PC-3 (cell line): ENCODE measurements at regions not wholly inside any gene's neighbourhood (a gene's known extent, or its start where the extent isn't known, plus 50 kb on each side); places are given as distances from the start of the nearest gene placed in this dataset.

Experiments used
- ATAC-seq: fragments of 200-7000 bp; cut with Tn5 transposase; 2 replicates; pipeline ENCODE4 v1.9.1; 2020; ENCODE audit warnings: mild to moderate bottlenecking, moderate library complexity
- BruUV-seq: library from RNA; stranded (reverse); fragments of 400-500 nt; replicated peaks from 2 replicates; lab custom pipeline; 2021; lab: Mats Ljungman, UMichigan
- CTCF ChIA-PET: fragments of 300-600 bp; sonication (Branson Sonifier 250); formaldehyde crosslinking; loops from one replicate; lab custom pipeline; 2022; ENCODE audit warnings: antibody characterized with exemption; lab: Charles Lee
- POLR2A ChIA-PET: fragments of 300-600 bp; sonication (Branson Sonifier 250); formaldehyde crosslinking; loops from one replicate; lab custom pipeline; 2022; ENCODE audit warnings: antibody characterized with exemption; ENCODE audit not compliant: unreplicated experiment; lab: Charles Lee
- DNase-seq: peaks from one replicate; pipeline ENCODE4 v3.0.0-alpha.2; 2015
- H2AFZ ChIP-seq: fragments of 300-600 bp; sonication (generic); 2 replicates; pipeline ENCODE4 v1.6.0; 2016; ENCODE audit warnings: antibody characterized with exemption, low read length
- H3F3A ChIP-seq: fragments of 300-600 bp; sonication (generic); one replicate; pipeline ENCODE4 v1.6.0; 2017; ENCODE audit warnings: antibody characterized with exemption, low read length, control low read depth, mild to moderate bottlenecking; ENCODE audit not compliant: unreplicated experiment
- H3K27ac ChIP-seq: fragments of 300-600 bp; sonication (generic); 2 replicates; pipeline ENCODE4 v1.5.1; 2016; ENCODE audit warnings: mild to moderate bottlenecking, low read length
- H3K27me3 ChIP-seq: fragments of 300-600 bp; sonication (generic); 2 replicates; pipeline ENCODE4 v1.6.1; 2016; ENCODE audit warnings: low read length, mixed read lengths
- H3K36me3 ChIP-seq: fragments of 300-600 bp; sonication (generic); 2 replicates; pipeline ENCODE4 v1.6.1; 2016; ENCODE audit warnings: low read depth, mixed run types, low read length, mixed read lengths
- H3K4me1 ChIP-seq: fragments of 300-600 bp; sonication (generic); 2 replicates; pipeline ENCODE4 v1.5.1; 2016; ENCODE audit warnings: low read length; ENCODE audit not compliant: insufficient read depth
- H3K4me2 ChIP-seq: fragments of 300-600 bp; sonication (generic); 2 replicates; pipeline ENCODE4 v1.6.0; 2016; ENCODE audit warnings: low read length
- H3K4me3 ChIP-seq: fragments of 300-600 bp; sonication (generic); 2 replicates; pipeline ENCODE4 v1.5.1; 2016; ENCODE audit warnings: mild to moderate bottlenecking, low read length, mixed read lengths
- H3K79me2 ChIP-seq: fragments of 300-600 bp; sonication (generic); 2 replicates; pipeline ENCODE4 v1.6.1; 2017; ENCODE audit warnings: low read length, mixed read lengths
- H3K9ac ChIP-seq: fragments of 300-600 bp; sonication (generic); 2 replicates; pipeline ENCODE4 v1.6.0; 2016; ENCODE audit warnings: mild to moderate bottlenecking, low read length
- H3K9me2 ChIP-seq: fragments of 300-600 bp; sonication (generic); replicated peaks from 2 replicates; pipeline ENCODE4 v1.6.1; 2016; ENCODE audit warnings: mixed run types, low read length, mixed read lengths
- H3K9me3 ChIP-seq: fragments of 300-600 bp; sonication (generic); 2 replicates; pipeline ENCODE4 v1.6.1; 2016; ENCODE audit warnings: low read length, mixed read lengths
- H4K20me1 ChIP-seq: fragments of 300-600 bp; sonication (generic); 2 replicates; pipeline ENCODE4 v1.6.1; 2016; ENCODE audit warnings: low read length, mixed read lengths
- CTCF ChIP-seq: fragments of 300-600 bp; sonication (generic); conservative IDR thresholded peaks from 2 replicates; pipeline ENCODE4 v1.5.1; 2017; ENCODE audit warnings: antibody characterized with exemption, low read depth, mild to moderate bottlenecking, low read length
- EZH2 ChIP-seq: fragments of 300-600 bp; sonication (generic); IDR thresholded peaks from one replicate; pipeline ENCODE4 v1.6.1; 2017; ENCODE audit warnings: antibody characterized with exemption, mild to moderate bottlenecking, low read length; ENCODE audit not compliant: unreplicated experiment
- EZH2phosphoT487 ChIP-seq: fragments of 300-600 bp; sonication (generic); IDR thresholded peaks from 2 replicates; pipeline ENCODE4 v1.6.1; 2018; ENCODE audit warnings: mild to moderate bottlenecking, antibody characterized with exemption, low read length, borderline replicate concordance
- intact Hi-C: fragments of 100-400 bp; cut with micrococcal nuclease; formaldehyde crosslinking; loops from 2 replicates; pipeline ENCODE4 v1.9.0; 2023

- no peak overlapping the region for H3K4me2 ChIP-seq
- ATAC-seq (no peak), DNase-seq (no peak)
- H3K9me3 ChIP-seq: 0 out of 2 replicates have a peak, but pooled peaks cover under 1% of the 10 kb centered on the region
- intact Hi-C loops: no loop called here
- POLR2A ChIA-PET: no interaction called here
- no peak overlapping the region for H3K27ac ChIP-seq
- no peak for TF ChIP-seq EZH2phosphoT487
- TF ChIP-seq EZH2: no peak
- no peak for TF ChIP-seq CTCF
- no peaks in the 10 kb centered on the region for H3K4me1 ChIP-seq
- H2AFZ ChIP-seq: no peak overlapping the region
- H3K36me3 ChIP-seq: no peaks in the 10 kb centered on the region
- H3K9ac ChIP-seq: no peak overlapping the region
- no peaks in the 10 kb centered on the region for H3F3A ChIP-seq
- H3K9me2 ChIP-seq: no peaks in the 10 kb centered on the region
- no peaks in the 10 kb centered on the region for H3K27me3 ChIP-seq
- no peaks in the 10 kb centered on the region for H3K79me2 ChIP-seq
- BruUV-seq: no TSS peak
- no peaks in the 10 kb centered on the region for H4K20me1 ChIP-seq
- CTCF ChIA-PET: interaction anchor here (0.8 kb wide), 1 partner anchor 461 kb away, joined by 3 read pairs; no protein-coding TSS in a partner anchor
- no peak overlapping the region for H3K4me3 ChIP-seq
These were observed 166.0 kb upstream of the COL8A1 start for GRCh38 chr3:99472385-99472784.

- Histone ChIP-seq H3K9me2 (no peaks in the 10 kb centered on the region), H3K27ac (no peak overlapping the region), H3K79me2 (no peaks in the 10 kb centered on the region), H2AFZ (no peak overlapping the region), H3F3A (no peaks in the 10 kb centered on the region), H4K20me1 (no peaks in the 10 kb centered on the region), H3K4me3 (no peak overlapping the region), H3K4me2 (no peak overlapping the region), H3K27me3 (no peaks in the 10 kb centered on the region), H3K36me3 (no peaks in the 10 kb centered on the region), H3K9ac (no peak overlapping the region), H3K9me3 (no peaks in the 10 kb centered on the region), H3K4me1 (no peaks in the 10 kb centered on the region)
- POLR2A ChIA-PET: no interaction called here
- CTCF ChIA-PET: interaction anchor here (0.8 kb wide), 1 partner anchor 461 kb away, joined by 3 read pairs; no protein-coding TSS in a partner anchor
- BruUV-seq: no TSS peak
- intact Hi-C loops: no loop called here
- DNase-seq (no peak), ATAC-seq (no peak)
- TF ChIP-seq EZH2: no peak
- TF ChIP-seq EZH2phosphoT487: no peak
- TF ChIP-seq CTCF: no peak
These were observed 166.8 kb upstream of the COL8A1 start for GRCh38 chr3:99471353-99472323.

GRCh38 chr3:99470841-99471240 lies 167.6 kb upstream of the COL8A1 start:
- TF ChIP-seq CTCF (no peak), EZH2 (no peak)
- H3K27ac ChIP-seq: no peak overlapping the region
- H3K27me3 ChIP-seq: no peaks in the 10 kb centered on the region
- H3K9me2 ChIP-seq: no peaks in the 10 kb centered on the region
- no peak overlapping the region for H3K4me2 ChIP-seq
- no TSS peak for BruUV-seq
- H3K4me3 ChIP-seq: no peak overlapping the region
- H3K79me2 ChIP-seq: no peaks in the 10 kb centered on the region
- no peaks in the 10 kb centered on the region for H3F3A ChIP-seq
- ATAC-seq (no peak), DNase-seq (no peak)
- no peaks in the 10 kb centered on the region for H3K4me1 ChIP-seq
- ChIA-PET POLR2A (no interaction called here), CTCF (no interaction called here)
- H3K9ac ChIP-seq: no peak overlapping the region
- no peak overlapping the region for H2AFZ ChIP-seq
- intact Hi-C loops: no loop called here
- no peaks in the 10 kb centered on the region for H3K36me3 ChIP-seq
- H4K20me1 ChIP-seq: no peaks in the 10 kb centered on the region
- H3K9me3 ChIP-seq: no peaks in the 10 kb centered on the region
